ENCODE measurements at regions not wholly inside any gene's neighbourhood (a gene's known extent, or its start where the extent isn't known, plus 50 kb on each side); places are given as distances from the start of the nearest gene placed in this dataset.

DNA sequence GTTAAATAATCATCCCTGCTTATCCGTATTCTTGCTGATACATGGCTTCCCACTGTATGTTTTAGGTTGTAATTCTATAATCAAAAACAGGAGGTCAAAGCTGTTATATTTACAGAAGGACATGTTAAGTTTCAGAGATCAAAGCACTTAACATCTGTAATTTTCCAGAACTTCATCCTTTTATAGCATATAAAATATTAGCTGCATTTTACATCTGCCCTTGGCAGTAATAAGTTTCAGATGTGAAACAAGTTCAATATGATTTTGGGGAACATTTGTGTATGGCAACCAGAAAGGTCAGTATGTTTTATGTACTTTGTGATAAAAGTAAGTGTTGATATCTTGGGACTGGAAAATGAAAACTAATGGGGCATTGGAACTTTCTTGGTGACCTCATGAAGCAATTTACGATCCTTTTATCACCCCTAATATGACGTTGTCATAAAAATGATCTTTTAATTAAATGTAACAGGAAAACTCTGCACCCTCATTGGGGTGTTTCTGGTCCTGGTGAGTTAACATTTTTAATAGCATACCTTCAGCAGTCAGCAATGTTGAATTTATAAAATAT lies 449.6 kb downstream of the GPATCH2 start:
- Histone ChIP-seq H3K4me3 (ENCODE audit: low read depth in 1 of 3, low read length in 3 of 3) (no peak overlapping the region), H3K4me1 (ENCODE audit: control insufficient read depth in 4 of 4, insufficient read depth in 4 of 4, low read length in 3 of 4) (no peaks in the 10 kb centered on the region), H3K27ac (ENCODE audit: low read depth in 1 of 2, low read length in 2 of 2) (no peak overlapping the region), H3K27me3 (ENCODE audit: control insufficient read depth in 4 of 4, insufficient read depth in 4 of 4, low read length in 3 of 4) (peaks cover 0 to 2% (median 0%) of the 10 kb centered on the region in 4 donors), H3K9ac (ENCODE audit: low read depth in 1 of 2, low read length in 2 of 2) (no peak overlapping the region), H3K36me3 (ENCODE audit: control insufficient read depth in 4 of 4, insufficient read depth in 3 of 4, low read depth in 1 of 4, low read length in 3 of 4) (no peaks in the 10 kb centered on the region), H3K9me3 (ENCODE audit: control insufficient read depth in 4 of 4, low read length in 3 of 4) (no peaks in the 10 kb centered on the region)
- no peak for TF ChIP-seq FOXA1 (IDR thresholded peaks at IDR 0.05)
- TF ChIP-seq, protein P1, sequence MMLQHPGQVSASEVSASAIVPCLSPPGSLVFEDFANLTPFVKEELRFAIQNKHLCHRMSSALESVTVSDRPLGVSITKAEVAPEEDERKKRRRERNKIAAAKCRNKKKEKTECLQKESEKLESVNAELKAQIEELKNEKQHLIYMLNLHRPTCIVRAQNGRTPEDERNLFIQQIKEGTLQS (IDR thresholded peaks at IDR 0.05) = no peak
- TF ChIP-seq, protein P2, sequence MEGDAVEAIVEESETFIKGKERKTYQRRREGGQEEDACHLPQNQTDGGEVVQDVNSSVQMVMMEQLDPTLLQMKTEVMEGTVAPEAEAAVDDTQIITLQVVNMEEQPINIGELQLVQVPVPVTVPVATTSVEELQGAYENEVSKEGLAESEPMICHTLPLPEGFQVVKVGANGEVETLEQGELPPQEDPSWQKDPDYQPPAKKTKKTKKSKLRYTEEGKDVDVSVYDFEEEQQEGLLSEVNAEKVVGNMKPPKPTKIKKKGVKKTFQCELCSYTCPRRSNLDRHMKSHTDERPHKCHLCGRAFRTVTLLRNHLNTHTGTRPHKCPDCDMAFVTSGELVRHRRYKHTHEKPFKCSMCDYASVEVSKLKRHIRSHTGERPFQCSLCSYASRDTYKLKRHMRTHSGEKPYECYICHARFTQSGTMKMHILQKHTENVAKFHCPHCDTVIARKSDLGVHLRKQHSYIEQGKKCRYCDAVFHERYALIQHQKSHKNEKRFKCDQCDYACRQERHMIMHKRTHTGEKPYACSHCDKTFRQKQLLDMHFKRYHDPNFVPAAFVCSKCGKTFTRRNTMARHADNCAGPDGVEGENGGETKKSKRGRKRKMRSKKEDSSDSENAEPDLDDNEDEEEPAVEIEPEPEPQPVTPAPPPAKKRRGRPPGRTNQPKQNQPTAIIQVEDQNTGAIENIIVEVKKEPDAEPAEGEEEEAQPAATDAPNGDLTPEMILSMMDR (IDR thresholded peaks at IDR 0.05; ENCODE audit: low read depth, low read length, missing input control) = no peak
- no peak for TF ChIP-seq YY1 (IDR thresholded peaks at IDR 0.05)
- TF ChIP-seq TAF1 (conservative IDR thresholded peaks at IDR 0.05) = no peak
- no peak for TF ChIP-seq HNF4A (conservative IDR thresholded peaks at IDR 0.05)
- TF ChIP-seq, protein P3, sequence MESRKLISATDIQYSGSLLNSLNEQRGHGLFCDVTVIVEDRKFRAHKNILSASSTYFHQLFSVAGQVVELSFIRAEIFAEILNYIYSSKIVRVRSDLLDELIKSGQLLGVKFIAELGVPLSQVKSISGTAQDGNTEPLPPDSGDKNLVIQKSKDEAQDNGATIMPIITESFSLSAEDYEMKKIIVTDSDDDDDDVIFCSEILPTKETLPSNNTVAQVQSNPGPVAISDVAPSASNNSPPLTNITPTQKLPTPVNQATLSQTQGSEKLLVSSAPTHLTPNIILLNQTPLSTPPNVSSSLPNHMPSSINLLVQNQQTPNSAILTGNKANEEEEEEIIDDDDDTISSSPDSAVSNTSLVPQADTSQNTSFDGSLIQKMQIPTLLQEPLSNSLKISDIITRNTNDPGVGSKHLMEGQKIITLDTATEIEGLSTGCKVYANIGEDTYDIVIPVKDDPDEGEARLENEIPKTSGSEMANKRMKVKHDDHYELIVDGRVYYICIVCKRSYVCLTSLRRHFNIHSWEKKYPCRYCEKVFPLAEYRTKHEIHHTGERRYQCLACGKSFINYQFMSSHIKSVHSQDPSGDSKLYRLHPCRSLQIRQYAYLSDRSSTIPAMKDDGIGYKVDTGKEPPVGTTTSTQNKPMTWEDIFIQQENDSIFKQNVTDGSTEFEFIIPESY (IDR thresholded peaks at IDR 0.05) = no peak
- TF ChIP-seq, protein P4, sequence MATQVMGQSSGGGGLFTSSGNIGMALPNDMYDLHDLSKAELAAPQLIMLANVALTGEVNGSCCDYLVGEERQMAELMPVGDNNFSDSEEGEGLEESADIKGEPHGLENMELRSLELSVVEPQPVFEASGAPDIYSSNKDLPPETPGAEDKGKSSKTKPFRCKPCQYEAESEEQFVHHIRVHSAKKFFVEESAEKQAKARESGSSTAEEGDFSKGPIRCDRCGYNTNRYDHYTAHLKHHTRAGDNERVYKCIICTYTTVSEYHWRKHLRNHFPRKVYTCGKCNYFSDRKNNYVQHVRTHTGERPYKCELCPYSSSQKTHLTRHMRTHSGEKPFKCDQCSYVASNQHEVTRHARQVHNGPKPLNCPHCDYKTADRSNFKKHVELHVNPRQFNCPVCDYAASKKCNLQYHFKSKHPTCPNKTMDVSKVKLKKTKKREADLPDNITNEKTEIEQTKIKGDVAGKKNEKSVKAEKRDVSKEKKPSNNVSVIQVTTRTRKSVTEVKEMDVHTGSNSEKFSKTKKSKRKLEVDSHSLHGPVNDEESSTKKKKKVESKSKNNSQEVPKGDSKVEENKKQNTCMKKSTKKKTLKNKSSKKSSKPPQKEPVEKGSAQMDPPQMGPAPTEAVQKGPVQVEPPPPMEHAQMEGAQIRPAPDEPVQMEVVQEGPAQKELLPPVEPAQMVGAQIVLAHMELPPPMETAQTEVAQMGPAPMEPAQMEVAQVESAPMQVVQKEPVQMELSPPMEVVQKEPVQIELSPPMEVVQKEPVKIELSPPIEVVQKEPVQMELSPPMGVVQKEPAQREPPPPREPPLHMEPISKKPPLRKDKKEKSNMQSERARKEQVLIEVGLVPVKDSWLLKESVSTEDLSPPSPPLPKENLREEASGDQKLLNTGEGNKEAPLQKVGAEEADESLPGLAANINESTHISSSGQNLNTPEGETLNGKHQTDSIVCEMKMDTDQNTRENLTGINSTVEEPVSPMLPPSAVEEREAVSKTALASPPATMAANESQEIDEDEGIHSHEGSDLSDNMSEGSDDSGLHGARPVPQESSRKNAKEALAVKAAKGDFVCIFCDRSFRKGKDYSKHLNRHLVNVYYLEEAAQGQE (IDR thresholded peaks at IDR 0.05) = no peak
- no peak for TF ChIP-seq GABPA (IDR thresholded peaks at IDR 0.05 in 1 of 2, conservative IDR thresholded peaks at IDR 0.05 in 1 of 2)
- no peak for TF ChIP-seq HNF4G (IDR thresholded peaks at IDR 0.05)
- TF ChIP-seq SP1 (IDR thresholded peaks at IDR 0.05) = no peak
- TF ChIP-seq, protein P5, sequence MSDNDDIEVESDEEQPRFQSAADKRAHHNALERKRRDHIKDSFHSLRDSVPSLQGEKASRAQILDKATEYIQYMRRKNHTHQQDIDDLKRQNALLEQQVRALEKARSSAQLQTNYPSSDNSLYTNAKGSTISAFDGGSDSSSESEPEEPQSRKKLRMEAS (IDR thresholded peaks at IDR 0.05) = no peak
- TF ChIP-seq RAD21 (IDR thresholded peaks at IDR 0.05) = no peak
- no peak for TF ChIP-seq JUND (IDR thresholded peaks at IDR 0.05)
- no peak for TF ChIP-seq NR2F2 (IDR thresholded peaks at IDR 0.05)
- TF ChIP-seq FOXA2 (IDR thresholded peaks at IDR 0.05) = no peak
- TF ChIP-seq RXRA (IDR thresholded peaks at IDR 0.05) = no peak
- WGBS = 60% methylated on average over 3 of the region's 3 CpGs
- no peak for DNase-seq (ENCODE audit: low spot score)
